GM23338 (cell line): ENCODE measurements at regions not wholly inside any gene's neighbourhood (a gene's known extent, or its start where the extent isn't known, plus 50 kb on each side); places are given as distances from the start of the nearest gene placed in this dataset.

Experiments used
- ATAC-seq: fragments of 200-7000 bp; cut with Tn5 transposase; 3 replicates; pipeline ENCODE4 v1.9.1; 2020
- DNase-seq: peaks from one replicate; pipeline ENCODE4 v3.0.0-alpha.2; 2015; ENCODE audit warnings: low spot score
- H2AFZ ChIP-seq: fragments of 200-600 bp; sonication (generic); 2 replicates; pipeline ENCODE4 v1.8.0; 2016; ENCODE audit warnings: antibody characterized with exemption, mild to moderate bottlenecking, moderate library complexity
- H3F3A ChIP-seq: fragments of 200-600 bp; sonication (generic); replicated peaks from 2 replicates; pipeline ENCODE4 v1.8.0; 2017; ENCODE audit warnings: antibody characterized with exemption, mixed run types, low read depth
- H3K27ac ChIP-seq: fragments of 200-600 bp; sonication (generic); 2 replicates; pipeline ENCODE4 v1.6.1; 2016; ENCODE audit warnings: low read depth
- H3K27me3 ChIP-seq: fragments of 200-600 bp; sonication (generic); 2 replicates; pipeline ENCODE4 v1.8.0; 2016; ENCODE audit warnings: mild to moderate bottlenecking, mixed run types, moderate library complexity; ENCODE audit not compliant: insufficient read depth
- H3K36me3 ChIP-seq: fragments of 200-600 bp; sonication (generic); 2 replicates; pipeline ENCODE4 v1.8.0; 2016; ENCODE audit warnings: mild to moderate bottlenecking; ENCODE audit not compliant: insufficient read depth
- H3K4me1 ChIP-seq: fragments of 200-600 bp; sonication (generic); 2 replicates; pipeline ENCODE4 v1.8.0; 2016; ENCODE audit warnings: mild to moderate bottlenecking, moderate library complexity; ENCODE audit not compliant: insufficient read depth
- H3K4me2 ChIP-seq: fragments of 200-600 bp; sonication (generic); 2 replicates; pipeline ENCODE4 v1.7.1; 2017; ENCODE audit warnings: mixed run types
- H3K4me3 ChIP-seq: fragments of 200-600 bp; sonication (generic); 2 replicates; pipeline ENCODE4 v1.6.1; 2016; ENCODE audit warnings: mixed run types
- H3K79me2 ChIP-seq: fragments of 200-600 bp; sonication (generic); replicated peaks from 2 replicates; pipeline ENCODE4 v1.8.0; 2017; ENCODE audit warnings: mild to moderate bottlenecking; ENCODE audit not compliant: insufficient read depth
- H3K9me2 ChIP-seq: fragments of 200-600 bp; sonication (generic); 2 replicates; pipeline ENCODE4 v1.8.0; 2017; ENCODE audit not compliant: insufficient read depth
- H4K20me1 ChIP-seq: fragments of 200-600 bp; sonication (generic); replicated peaks from 2 replicates; pipeline ENCODE4 v1.8.0; 2017; ENCODE audit warnings: mild to moderate bottlenecking; ENCODE audit not compliant: insufficient read depth
- H3K27ac Mint-ChIP-seq: 2 replicates; pipeline ENCODE4 v1.8.0; 2020; ENCODE audit warnings: inconsistent platforms, mild to moderate bottlenecking, moderate library complexity, mixed read lengths
- H3K27me3 Mint-ChIP-seq: 3 replicates; pipeline ENCODE4 v1.8.0; 2022; ENCODE audit warnings: low read depth, mild to moderate bottlenecking, moderate library complexity, mixed read lengths, inconsistent platforms; ENCODE audit not compliant: insufficient read depth, poor library complexity
- H3K36me3 Mint-ChIP-seq: 3 replicates; pipeline ENCODE4 v1.8.0; 2021; ENCODE audit warnings: low read depth, mild to moderate bottlenecking, inconsistent platforms, moderate library complexity, mixed read lengths
- H3K4me1 Mint-ChIP-seq: 3 replicates; pipeline ENCODE4 v1.8.0; 2020; ENCODE audit warnings: mild to moderate bottlenecking, inconsistent platforms, mixed read lengths
- H3K4me3 Mint-ChIP-seq: 3 replicates; pipeline ENCODE4 v1.8.0; 2021; ENCODE audit warnings: moderate library complexity, mild to moderate bottlenecking, inconsistent platforms, mixed read lengths
- H3K9me3 Mint-ChIP-seq: 3 replicates; pipeline ENCODE4 v1.8.0; 2020; ENCODE audit warnings: moderate library complexity, mild to moderate bottlenecking, inconsistent platforms, mixed read lengths
- CREB1 ChIP-seq: fragments of 250-450 bp; sonication (Bioruptor Pico); IDR thresholded peaks from 2 replicates; pipeline ENCODE4 v1.5.0; 2020; ENCODE audit warnings: low read depth, mild to moderate bottlenecking, moderate library complexity
- CTCF ChIP-seq, 2 experiments: fragments of 200-600 bp in 1 of 2; sonication (generic) in 1 of 2; conservative IDR thresholded peaks; 2 replicates each; pipeline versions ENCODE4 v1.5.1 to v1.6.1; 2016 to 2017; ENCODE audit warnings: antibody characterized with exemption in 2 of 2, low read depth in 2 of 2, mild to moderate bottlenecking in 2 of 2, moderate library complexity in 1 of 2
- EZH2 ChIP-seq: fragments of 200-600 bp; sonication (generic); IDR thresholded peaks from one replicate; pipeline ENCODE4 v1.8.0; 2017; ENCODE audit warnings: antibody characterized with exemption, mild to moderate bottlenecking, low read depth; ENCODE audit not compliant: unreplicated experiment
- EZH2phosphoT487 ChIP-seq: fragments of 200-600 bp; sonication (generic); IDR thresholded peaks from one replicate; pipeline ENCODE4 v1.8.1; 2018; ENCODE audit warnings: antibody characterized with exemption; ENCODE audit not compliant: unreplicated experiment
- JUNB ChIP-seq: IDR thresholded peaks from one replicate; pipeline ENCODE4 v1.6.1; 2016; ENCODE audit warnings: antibody characterized with exemption; ENCODE audit not compliant: unreplicated experiment
- NANOG ChIP-seq: IDR thresholded peaks from 2 replicates; pipeline ENCODE4 v1.6.1; 2016; ENCODE audit warnings: antibody characterized with exemption, borderline replicate concordance
- POLR2AphosphoS5 ChIP-seq: IDR thresholded peaks from 2 replicates; pipeline ENCODE4 v1.6.1; 2016; ENCODE audit warnings: antibody characterized with exemption, low read depth
- REST ChIP-seq: IDR thresholded peaks from one replicate; pipeline ENCODE4 v1.6.1; 2018; ENCODE audit warnings: antibody characterized with exemption; ENCODE audit not compliant: unreplicated experiment
- STAT1 ChIP-seq: IDR thresholded peaks from one replicate; pipeline ENCODE4 v1.6.1; 2016; ENCODE audit warnings: antibody characterized with exemption; ENCODE audit not compliant: unreplicated experiment
- ZNF114 ChIP-seq: fragments of 250-450 bp; sonication (Bioruptor Pico); IDR thresholded peaks from 2 replicates; pipeline ENCODE4 v1.5.0; 2020; ENCODE audit warnings: mild to moderate bottlenecking, moderate library complexity
- TF ChIP-seq, protein P1 (sequence below): IDR thresholded peaks from 2 replicates; pipeline ENCODE4 v1.6.1; 2016; ENCODE audit warnings: antibody characterized with exemption

GRCh38 chr5:103851091-103851490 lies 288.5 kb upstream of the NUDT12 start:
- no peak for TF ChIP-seq EZH2
- no peak for TF ChIP-seq ZNF114 (CRISPR knock-in tag)
- no peak for TF ChIP-seq NANOG
- no peak for TF ChIP-seq POLR2AphosphoS5
- no peak for TF ChIP-seq REST
- no peak for TF ChIP-seq CTCF (conservative IDR thresholded peaks at IDR 0.05; ENCODE audit: low read depth in 2 of 2)
- no peak for TF ChIP-seq EZH2phosphoT487
- TF ChIP-seq STAT1, result no peak
- TF ChIP-seq CREB1 (CRISPR knock-in tag), result no peak
- no peak for TF ChIP-seq JUNB
- TF ChIP-seq, protein P1, sequence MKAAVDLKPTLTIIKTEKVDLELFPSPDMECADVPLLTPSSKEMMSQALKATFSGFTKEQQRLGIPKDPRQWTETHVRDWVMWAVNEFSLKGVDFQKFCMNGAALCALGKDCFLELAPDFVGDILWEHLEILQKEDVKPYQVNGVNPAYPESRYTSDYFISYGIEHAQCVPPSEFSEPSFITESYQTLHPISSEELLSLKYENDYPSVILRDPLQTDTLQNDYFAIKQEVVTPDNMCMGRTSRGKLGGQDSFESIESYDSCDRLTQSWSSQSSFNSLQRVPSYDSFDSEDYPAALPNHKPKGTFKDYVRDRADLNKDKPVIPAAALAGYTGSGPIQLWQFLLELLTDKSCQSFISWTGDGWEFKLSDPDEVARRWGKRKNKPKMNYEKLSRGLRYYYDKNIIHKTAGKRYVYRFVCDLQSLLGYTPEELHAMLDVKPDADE, result no peak

More at GRCh38 chr5:103851091-103851490, 288.5 kb upstream of the NUDT12 start:
- Histone ChIP-seq H3K79me2 (no peaks in the 10 kb centered on the region), H3K36me3 (no peaks in the 10 kb centered on the region), H3K9me2 (no peaks in the 10 kb centered on the region), H3K27me3 (no peaks in the 10 kb centered on the region), H3K4me2 (no peak overlapping the region), H4K20me1 (no peaks in the 10 kb centered on the region), H3F3A (no peaks in the 10 kb centered on the region), H2AFZ (no peak overlapping the region), H3K4me1 (no peaks in the 10 kb centered on the region), H3K4me3 (no peak overlapping the region), H3K27ac (no peak overlapping the region)
- no peaks in the 10 kb centered on the region for H3K27me3 Mint-ChIP-seq
- no peak overlapping the region for H3K4me3 Mint-ChIP-seq
- ATAC-seq (no peak), DNase-seq (no peak)
- peaks cover 5% of the 10 kb centered on the region; the same call in 2 of the 3 replicates for H3K4me1 Mint-ChIP-seq
- H3K36me3 Mint-ChIP-seq, result no peaks in the 10 kb centered on the region
- H3K27ac Mint-ChIP-seq, result no peak overlapping the region
- no peaks in the 10 kb centered on the region for H3K9me3 Mint-ChIP-seq
